ENCODE measurements at regions not wholly inside any gene's neighbourhood (a gene's known extent, or its start where the extent isn't known, plus 50 kb on each side); places are given as distances from the start of the nearest gene placed in this dataset.
"Not testable (repeated sequence)": the region's sequence is repeated elsewhere in the genome, so short reads cannot be mapped to it uniquely, and the experiment has no call there.

DNA sequence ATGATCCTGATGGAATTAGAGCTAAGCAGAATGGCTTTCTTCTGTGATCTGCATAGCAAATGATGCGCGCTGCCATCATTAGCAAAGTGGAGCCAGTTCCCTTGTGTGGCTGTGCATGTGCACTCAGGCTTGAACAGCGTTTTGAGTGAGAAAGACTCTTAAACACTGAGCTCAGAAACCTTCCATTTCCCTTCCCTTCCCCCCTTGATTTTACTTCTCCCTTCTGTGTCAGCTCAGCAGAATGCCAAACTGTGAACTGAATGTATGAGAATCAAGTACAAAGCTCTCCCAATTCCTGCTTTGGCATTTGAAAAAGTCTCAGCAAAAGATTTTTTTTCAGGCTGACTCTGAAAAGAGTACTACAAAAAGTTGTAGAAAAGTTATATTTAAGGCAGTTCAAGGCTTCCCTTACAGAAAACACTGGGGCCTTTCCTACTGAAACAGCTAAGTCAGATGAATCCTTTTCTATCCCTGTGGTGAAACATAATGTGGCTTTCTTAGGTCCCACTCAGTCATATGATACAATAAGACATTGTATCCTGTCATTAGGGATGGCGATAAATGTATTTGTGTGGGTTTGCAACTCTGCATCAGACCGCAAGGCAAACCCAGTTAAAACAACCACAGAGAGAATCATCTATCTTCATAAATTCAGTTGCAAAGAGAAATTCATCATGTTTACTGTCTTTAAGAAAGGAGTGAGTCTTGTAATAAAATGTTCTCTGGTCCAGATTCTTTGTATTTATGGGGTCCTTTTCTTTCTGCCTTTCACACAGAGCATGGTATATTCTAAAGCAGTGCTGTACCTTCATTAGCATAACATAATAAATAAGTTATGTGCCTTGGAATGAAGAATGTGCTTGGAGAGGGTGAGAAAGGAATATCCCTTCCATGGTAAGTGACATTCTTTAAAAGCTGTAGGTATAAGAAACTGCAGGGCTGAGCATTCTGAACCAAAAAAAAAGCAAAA is 222.6 kb downstream of the CAAP1 start:
- DNase-seq (ENCODE audit: low read depth in 1 of 2, low spot score in 1 of 2) = no peak

DNA sequence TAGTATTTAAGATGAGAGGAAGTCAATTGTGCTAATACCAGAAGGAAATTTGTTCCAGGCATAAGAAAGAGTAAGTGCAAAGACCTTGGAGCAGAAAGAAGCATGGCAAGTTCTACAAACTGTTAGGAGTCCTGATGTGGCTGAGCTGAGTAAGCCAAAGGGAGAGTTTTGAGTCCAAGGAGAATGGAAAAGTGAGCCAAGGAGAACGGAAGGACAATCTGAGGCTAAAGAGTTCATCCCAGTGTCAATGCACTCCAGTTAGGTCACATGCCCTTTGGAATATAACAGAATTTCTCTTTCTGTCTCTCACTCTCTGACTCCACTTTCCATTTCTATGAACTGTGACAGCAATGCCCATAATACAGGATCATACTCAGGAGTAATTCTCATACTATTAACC is 224.7 kb downstream of the CAAP1 start:
- no peak for DNase-seq (ENCODE audit: low read depth in 1 of 2, low spot score in 1 of 2)

DNA sequence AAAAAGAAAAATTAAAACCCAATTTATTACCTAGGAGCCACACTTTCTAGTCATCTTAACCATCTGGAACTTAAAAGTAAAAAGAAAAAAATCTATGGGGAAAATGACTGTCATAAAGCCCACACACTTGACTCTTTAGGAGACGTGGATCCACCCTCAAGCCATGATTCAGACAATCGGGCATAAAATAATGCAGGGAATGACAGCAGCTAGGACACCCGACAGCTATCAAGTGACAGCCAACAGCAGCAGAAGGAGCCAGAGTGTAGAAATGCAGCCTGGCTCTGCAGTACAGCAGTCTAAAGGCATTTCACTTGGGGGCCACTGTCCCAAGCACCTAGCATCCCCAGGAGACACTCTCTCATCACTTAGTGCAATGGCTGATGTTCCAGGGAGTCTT is 226.9 kb downstream of the CAAP1 start:
- no peak for DNase-seq (ENCODE audit: low read depth in 1 of 2, low spot score in 1 of 2)

DNA sequence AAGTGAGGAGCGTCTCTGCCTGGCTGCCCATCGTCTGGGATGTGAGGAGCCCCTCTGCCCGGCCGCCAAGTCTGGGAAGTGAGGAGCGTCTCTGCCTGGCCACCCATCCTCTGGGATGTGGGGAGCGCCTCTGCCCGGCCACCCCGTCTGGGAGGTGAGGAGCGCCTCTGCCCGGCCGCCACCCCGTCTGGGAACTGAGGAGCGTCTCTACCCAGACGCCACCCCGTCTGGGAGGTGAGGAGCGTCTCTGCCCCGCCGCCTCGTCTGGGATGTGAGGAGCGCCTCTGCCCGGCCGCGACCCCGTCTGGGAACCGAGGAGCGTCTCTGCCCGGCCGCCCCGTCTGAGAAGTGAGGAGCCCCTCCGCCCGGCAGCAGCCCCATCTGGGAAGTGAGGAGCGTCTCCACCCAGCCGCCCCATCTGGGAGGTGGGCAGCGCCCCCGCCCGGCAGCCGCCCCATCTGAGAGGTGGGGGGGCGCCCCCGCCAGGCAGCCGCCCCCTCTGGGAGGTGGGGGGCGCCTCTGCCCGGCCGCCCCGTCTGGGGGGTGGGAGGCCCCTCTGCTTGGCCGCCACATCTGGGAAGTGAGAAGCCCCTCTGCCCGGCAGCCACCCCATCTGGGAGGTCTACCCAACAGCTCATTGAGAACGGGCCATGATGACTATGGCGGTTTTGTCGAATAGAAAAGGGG is 228.4 kb downstream of the CAAP1 start:
- not testable (repeated sequence) for DNase-seq (ENCODE audit: low read depth in 1 of 2, low spot score in 1 of 2)

DNA sequence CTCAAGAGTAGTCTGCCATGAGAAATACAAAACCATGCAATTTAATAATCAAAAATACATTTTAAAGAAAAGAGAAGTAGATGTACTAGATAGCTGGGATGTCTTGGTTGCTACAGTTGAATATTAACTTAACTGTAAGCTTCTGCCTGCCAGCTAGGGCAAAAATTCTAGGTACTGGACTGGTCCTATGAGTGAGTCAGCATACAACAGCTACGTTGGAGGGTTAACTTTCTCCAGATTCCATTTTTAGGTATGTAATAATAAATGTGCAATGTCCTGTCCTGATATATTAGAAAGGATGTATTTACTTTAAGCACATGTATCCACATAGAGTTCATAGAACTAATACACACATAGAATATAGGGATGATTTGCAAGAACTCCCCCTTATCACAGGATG is 230.1 kb downstream of the CAAP1 start:
- no peak for DNase-seq (ENCODE audit: low read depth in 1 of 2, low spot score in 1 of 2)

DNA sequence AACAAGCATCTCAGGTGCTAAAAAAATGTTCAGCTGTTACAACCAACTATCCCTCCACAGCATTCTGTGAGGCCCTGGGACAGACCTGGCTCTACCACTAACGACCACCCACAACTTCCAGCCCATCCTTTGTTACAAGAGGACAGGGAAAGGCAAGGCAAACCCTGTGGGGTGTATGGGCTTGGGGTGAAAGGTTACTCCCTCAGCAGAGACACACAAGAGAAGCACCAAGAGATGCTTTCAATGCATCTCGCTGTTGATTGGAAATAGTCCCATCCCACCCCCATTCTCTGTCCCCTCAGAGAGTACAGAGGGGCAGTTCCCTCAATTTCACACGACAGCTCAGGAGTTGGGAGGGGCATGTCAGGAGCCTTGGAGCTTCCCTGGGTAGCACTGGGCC is 234.1 kb downstream of the CAAP1 start:
- no peak for DNase-seq (ENCODE audit: low read depth in 1 of 2, low spot score in 1 of 2)

DNA sequence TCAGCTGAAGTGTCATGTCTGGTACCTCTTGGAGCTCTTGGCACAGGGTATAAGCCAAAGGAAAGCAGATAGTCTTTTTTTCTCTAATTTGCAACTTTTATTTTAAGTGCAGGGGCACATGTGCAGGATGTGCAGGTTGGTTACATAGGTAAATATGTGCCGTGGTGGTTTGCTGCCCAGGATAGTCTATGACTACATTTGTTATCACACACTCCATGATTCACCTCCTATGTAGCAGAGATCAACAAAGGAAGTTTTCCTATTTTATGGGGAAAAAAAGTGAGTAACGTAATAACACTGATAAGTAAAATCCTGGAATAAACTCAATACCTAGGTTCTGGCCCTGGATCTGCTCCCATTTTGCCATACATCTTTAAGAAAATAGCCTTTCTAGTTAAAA is 234.6 kb downstream of the CAAP1 start:
- no peak for DNase-seq (ENCODE audit: low read depth in 1 of 2, low spot score in 1 of 2)

DNA sequence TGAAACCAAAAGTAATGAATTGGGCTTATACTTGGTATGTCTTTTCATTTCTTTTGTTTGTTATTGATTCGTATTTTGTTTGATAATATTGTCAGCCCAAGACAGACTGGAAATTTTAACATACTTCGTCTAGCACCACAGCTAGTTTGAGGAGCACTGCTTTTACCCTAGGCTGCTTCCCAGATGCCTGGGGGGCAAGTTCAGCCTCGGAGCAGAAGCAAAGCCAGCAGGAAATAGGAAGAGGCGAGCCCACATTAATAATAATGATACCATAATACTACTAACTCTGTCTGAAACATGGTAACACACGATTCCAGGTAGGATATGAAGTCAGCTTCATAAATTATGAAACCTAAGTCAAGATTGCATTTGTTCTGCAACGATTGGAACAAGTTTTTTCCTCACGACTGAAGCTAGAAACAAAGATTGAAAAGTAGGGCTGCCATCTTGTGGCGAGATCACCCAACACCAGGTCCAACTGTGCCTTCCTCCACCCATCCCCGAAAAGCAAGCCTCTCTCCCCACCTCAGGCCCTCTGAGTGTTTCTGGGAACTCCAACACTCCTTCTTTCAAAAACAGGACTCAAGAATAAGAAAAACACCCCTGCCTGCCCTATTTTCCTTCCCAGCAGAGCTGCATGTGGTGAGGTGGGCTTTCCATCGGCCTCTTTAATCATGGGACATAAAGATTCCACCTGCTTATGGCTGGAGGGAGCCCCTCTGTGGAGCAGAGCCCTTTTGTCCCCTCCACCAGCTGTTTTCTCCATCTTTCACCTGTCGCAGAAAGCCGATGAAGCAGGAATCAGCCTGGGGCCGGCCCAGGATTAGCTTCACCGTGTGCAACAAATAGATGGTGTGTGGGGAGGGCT is 236.4 kb downstream of the CAAP1 start:
- no peak for DNase-seq (ENCODE audit: low read depth in 1 of 2, low spot score in 1 of 2)

DNA sequence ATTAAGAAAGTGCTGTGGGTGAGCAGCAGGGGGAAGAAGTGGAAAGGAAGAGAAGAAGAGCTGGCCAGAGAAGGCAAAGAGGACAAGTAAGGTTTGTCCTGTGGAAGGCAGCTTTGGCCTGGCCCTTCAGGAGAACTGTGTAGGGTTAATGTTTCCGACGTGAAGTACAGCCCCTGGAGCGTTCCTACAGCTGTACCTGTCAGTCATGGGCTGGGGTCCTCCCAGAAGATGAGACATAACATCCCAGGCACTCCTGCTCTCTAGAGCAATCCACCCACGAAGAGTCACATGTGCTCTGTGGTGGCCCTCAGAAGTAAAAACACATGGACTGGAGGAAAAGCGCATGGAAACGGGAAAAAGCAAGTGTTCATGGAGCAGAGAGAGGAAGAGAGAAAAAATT is 237.4 kb downstream of the CAAP1 start:
- DNase-seq (ENCODE audit: low read depth in 1 of 2, low spot score in 1 of 2) = no peak

DNA sequence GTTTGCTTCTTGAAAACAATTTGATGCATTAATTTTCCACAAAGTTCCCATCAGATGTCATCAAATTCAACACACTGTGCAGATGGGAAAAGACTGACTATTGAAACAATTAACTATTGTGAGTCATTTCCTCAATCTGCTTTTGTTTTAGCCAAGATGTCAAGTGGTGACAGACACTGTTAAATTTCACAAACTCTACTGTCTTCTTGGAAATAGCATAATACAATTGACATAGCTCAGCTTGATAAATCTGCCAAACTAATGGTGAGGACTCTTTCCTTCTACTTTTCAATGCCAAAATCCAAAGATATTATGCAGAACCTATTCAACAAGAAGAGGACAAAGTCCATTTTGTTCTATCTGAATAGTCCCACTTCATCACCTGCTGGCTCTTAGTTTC is 242.3 kb downstream of the CAAP1 start:
- DNase-seq (ENCODE audit: low read depth in 1 of 2, low spot score in 1 of 2) = no peak

DNA sequence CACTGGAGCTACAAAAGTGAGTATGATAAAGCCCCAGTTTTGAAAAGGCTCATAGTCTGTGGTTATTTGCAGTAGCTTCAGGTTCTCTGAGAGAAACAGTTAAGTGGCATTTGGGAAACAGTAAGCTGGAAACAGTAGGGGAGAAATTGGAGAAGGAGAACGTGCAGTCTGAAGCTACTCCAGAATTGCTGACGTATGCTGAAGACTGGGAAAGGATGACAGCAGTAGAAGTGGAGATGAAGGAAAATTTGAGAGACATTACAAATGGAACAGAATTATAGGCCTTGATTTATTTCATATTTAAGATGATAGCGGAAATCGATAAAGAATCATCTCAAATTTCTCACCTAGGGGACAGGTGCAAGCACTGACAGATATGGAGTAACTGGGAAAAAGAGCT is 248.8 kb downstream of the CAAP1 start:
- DNase-seq (ENCODE audit: low read depth in 1 of 2, low spot score in 1 of 2) = no peak

DNA sequence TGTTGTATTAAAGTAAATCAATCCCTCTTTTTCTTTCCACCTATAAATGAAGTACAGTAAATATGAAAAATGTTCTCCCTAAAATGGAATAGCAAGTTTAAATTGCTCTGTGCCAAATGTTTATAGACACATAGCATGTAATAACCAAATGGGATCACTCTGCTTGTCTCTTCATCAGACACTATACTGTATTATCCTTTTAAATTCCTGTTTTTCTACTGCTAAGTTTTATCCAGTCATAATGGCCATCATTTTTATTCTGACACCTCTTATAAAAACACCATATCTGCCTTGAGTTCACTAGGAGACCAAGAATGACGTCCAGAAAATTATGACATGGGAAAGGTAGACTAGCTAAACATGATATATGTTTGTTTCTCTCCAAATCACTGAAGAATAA is 252.8 kb downstream of the CAAP1 start:
- DNase-seq (ENCODE audit: low read depth in 1 of 2, low spot score in 1 of 2) = no peak

DNA sequence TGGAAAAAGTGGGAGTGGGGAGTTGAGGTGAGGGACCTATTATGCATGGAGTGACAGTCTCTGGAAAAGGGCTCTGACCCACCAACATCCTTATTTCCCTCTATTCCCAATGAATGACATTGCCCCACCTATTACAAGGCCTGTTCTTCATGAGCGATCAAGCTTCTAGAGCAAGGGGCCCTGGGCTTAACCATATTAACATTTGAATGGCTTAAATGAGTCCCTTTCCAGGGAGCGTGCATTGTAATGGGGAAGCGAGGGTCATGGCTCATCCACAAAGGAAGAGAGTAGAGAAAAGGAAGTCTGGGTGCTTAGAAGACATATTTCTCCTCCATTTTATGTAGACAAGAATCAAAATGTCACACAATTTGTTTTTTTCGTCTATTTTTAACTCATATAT is 255.5 kb downstream of the CAAP1 start:
- no peak for DNase-seq (ENCODE audit: low read depth in 1 of 2, low spot score in 1 of 2)

DNA sequence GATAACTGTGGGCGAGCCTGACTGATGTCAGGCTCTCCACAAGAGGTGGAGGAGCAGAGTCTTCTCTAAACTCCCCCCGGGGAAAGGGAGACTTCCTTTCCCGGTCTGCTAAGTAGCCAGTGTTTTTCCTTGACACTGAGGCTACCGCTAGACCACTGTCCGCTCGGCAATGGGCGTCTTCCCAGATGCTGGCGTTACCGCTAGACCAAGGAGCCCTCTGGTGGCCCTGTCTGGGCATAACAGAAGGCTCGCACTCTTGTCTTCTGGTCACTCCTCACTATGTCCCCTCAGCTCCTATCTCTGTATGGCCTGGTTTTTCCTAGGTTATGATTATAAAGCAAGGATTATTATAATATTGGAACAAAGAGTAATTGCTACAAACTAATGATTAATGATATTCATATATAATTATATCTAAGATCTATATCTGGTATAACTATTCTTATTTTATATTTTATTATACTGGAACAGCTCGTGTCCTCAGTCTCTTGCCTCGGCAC is 278.7 kb downstream of the CAAP1 start:
- DNase-seq (ENCODE audit: low read depth in 1 of 2, low spot score in 1 of 2) = not testable (repeated sequence)

DNA sequence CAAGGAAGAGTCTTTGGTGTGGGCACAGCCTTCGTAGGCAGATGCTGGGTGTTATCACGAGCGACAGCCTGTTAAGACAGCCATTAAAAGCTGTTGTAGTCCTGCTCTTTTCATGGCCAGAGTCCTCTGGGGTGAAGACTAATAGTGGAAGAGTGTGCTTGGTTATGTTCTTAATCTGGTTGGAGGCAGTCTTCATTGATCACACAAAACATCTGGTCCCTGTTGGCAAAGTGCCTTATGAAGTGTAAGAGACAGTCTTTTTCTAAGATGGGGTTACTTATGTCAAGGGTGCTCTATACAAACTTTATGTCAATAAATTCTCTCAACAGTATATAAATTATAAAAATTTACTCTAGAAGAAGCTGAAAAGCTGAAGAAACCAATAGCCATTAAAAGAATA is 280.4 kb downstream of the CAAP1 start:
- DNase-seq (ENCODE audit: low read depth in 1 of 2, low spot score in 1 of 2) = no peak

DNA sequence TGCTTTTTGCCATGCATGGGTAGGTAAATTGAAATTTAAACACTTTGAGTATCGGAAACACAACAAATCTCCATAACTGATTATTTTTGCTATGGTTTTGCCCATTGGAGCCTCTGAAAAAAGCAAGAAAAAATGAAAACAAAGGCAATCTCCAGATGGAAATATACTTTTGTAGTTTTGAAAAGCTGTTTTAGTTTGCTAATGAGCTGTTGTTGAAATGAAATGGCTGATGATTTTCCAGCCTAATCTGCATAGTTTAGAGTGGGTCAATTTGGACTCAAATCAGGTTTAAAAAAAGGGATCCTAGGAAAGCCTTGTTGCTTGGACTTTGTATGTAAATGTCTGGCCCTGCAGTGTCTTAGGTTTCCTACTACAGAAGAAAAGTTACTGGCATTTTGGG is 285.8 kb downstream of the CAAP1 start:
- DNase-seq (ENCODE audit: low read depth in 1 of 2, low spot score in 1 of 2) = no peak

DNA sequence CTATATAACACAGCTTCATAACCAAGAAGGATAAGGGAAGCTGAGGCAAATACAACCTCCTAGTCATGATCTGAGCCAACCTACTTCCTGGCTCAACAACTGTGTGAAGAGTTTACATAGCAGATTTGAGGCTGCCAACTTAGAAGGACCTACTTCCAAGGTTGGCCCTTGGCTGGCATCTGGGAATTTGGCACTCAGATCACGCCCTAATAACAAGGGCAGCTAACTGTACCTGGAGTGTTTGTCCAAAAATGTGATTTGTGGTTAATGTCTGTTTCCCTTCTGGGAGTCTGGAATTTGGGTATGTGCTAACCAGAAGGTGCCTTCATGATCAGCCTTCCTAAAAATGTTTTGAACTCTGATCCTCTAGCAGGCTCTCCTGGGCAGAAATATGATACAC is 287.2 kb downstream of the CAAP1 start:
- no peak for DNase-seq (ENCODE audit: low read depth in 1 of 2, low spot score in 1 of 2)

DNA sequence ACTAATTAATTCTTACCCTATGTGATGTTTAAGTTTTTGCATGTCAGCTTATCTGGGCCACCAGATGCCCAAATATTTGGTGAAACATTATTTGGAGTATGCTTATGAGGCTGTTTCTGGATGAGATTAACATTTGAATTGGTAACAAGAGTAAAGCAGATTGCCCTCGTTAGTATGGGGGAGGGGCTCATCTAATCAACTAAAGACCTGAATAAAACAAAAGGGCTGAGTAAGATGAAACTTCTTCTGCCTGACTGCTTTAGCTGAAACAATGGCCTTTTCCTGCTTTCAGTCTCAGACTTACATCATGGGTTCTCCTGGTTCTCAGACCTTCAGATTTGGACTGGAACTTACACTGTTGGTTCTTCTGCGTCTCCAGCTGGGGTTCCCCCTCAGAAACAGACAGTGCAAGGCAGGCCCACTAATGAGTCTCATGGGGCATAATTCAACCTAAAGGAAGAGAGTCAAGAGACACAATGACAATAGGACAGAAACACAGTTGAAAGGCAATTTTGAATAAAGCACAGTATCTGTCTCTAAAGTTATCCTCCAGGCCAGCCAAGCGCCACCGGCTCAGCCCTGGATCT is 288.4 kb downstream of the CAAP1 start:
- DNase-seq (ENCODE audit: low read depth in 1 of 2, low spot score in 1 of 2) = no peak

DNA sequence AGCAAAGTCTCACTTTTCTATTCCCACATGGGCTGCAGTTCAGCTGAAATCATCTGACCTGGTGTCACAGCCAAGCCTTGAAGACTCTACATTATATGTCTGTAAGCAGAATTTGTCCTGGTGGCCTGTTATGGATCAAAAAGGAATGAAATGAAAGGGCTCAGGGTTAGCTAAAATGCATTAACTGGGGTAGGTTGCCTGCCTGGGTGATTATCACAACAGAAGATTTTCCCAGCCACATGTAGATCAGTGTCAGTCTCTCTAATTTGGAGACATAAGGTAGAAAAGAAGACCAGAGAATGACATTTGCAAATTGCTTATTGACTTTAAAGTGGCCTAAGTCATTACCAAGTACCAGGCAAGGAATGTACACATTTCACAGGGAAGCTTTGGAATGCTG is 289.0 kb downstream of the CAAP1 start:
- no peak for DNase-seq (ENCODE audit: low read depth in 1 of 2, low spot score in 1 of 2)

DNA sequence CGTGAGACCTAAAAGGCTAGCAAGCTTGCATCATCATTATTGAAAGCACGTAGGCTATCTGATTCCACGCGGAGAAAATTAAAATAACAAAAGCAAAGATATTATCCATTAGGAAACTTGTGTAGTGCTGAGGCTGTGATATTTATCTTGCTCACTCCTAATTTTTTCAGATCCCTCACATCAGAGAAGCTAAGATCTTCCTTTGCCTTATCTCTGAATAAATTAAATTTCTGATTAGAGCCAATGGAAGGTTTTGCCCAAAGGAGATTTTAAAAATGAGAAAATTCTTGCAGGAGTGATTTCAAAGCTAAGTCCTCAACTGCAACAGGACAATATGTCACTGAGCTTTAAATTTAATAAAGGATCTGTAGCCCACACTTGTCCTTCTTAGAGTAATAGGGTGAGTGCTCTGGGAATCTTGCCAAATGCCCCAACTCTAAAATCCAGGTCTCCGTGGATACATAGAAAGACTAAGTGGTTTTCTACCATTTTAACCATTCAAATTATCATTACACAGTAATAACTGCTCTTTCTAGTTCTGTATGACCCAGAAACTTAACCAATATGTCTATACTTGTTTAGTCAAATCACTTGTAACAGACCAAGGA is 295.0 kb downstream of the CAAP1 start:
- no peak for DNase-seq (ENCODE audit: low read depth in 1 of 2, low spot score in 1 of 2)

DNA sequence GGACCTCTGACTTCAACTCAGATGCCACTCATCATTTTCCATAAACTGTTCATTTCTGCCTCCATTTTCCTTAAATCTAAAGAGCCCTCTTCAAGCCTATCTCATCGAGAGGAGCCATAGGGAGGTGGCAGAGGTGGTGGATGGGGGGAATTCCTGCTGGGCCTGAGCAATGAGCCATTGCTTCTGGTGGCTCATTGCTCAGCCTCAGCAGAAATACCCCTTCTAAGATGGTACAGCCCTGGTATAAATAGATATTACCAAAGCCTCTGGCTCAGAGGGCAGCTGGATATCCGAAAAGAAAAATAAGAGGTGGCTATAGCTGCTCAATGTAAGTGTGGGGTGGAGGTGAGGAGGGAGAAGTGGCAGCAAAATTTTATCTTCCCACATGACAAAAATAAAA is 313.5 kb downstream of the CAAP1 start:
- no peak for DNase-seq (ENCODE audit: low read depth in 1 of 2, low spot score in 1 of 2)
